GM12873 (cell line): ENCODE measurements at regions not wholly inside any gene's neighbourhood (a gene's known extent, or its start where the extent isn't known, plus 50 kb on each side); places are given as distances from the start of the nearest gene placed in this dataset.

Source experiments
- TF ChIP-seq, protein P1 (sequence below): IDR thresholded peaks from 2 replicates; pipeline ENCODE4 v1.5.1; 2012; ENCODE audit warnings: low read depth, mild to moderate bottlenecking, moderate library complexity, low read length, control low read depth; ENCODE audit not compliant: insufficient read depth; ENCODE audit errors: missing control alignments

DNA sequence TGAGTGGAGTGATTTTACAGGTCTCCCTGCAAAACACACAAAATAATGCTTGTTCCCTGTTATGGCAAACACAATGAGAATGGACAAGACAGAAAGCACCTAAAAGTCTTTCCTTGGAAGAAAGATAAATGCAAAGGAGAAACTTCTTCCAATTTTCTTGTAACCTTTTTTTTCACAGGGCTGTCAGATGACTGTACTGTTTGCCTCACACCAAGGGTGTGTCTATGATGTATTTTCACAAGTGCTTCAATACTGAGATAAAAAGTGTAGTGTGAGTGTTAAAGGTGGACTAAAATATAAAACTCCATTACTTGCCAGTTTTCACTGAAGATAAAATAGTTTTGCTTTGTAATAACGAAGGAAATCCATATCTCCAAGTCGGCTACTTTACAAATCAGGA is 194.5 kb downstream of the CENPW start:
- TF ChIP-seq, protein P1, sequence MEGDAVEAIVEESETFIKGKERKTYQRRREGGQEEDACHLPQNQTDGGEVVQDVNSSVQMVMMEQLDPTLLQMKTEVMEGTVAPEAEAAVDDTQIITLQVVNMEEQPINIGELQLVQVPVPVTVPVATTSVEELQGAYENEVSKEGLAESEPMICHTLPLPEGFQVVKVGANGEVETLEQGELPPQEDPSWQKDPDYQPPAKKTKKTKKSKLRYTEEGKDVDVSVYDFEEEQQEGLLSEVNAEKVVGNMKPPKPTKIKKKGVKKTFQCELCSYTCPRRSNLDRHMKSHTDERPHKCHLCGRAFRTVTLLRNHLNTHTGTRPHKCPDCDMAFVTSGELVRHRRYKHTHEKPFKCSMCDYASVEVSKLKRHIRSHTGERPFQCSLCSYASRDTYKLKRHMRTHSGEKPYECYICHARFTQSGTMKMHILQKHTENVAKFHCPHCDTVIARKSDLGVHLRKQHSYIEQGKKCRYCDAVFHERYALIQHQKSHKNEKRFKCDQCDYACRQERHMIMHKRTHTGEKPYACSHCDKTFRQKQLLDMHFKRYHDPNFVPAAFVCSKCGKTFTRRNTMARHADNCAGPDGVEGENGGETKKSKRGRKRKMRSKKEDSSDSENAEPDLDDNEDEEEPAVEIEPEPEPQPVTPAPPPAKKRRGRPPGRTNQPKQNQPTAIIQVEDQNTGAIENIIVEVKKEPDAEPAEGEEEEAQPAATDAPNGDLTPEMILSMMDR, result no peak

DNA sequence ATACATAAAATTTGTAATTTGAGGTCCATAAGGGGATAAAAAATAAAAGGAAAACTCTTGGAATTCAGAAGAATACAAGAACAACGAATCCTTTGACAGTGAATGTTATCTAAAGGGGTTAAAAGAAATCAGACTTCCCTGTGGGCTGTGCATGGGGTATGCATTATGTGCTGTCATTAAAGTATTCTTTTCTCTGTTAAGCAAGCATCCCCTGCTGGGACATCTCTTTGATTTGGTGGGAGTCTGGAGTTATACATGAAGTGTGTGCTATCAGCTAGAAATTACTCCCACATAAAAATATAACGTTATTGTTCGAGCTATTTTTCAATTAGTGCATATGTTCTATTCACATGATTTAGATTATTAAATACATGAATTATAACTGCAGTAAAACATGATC is 195.2 kb downstream of the CENPW start:
- TF ChIP-seq, protein P1, result no peak

DNA sequence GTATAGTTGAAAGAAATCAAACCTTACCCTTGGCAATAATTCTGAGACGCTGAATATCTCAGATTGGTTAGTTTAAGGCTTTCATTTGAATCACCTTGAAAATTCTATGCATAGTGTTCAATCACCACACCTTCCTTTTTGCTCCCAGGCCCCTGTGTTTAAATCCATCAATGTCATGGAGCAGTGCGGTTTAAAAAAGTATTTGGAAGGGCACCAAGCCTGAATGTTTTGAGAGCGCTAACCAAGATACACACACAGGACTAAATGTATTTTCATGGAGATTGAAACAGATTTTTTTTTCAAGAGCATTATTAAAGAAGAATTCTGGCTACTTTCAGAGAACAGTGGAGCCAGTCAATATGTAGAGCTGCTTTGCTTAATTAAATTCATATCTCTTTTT is 195.7 kb downstream of the CENPW start:
- TF ChIP-seq, protein P1, result no peak

DNA sequence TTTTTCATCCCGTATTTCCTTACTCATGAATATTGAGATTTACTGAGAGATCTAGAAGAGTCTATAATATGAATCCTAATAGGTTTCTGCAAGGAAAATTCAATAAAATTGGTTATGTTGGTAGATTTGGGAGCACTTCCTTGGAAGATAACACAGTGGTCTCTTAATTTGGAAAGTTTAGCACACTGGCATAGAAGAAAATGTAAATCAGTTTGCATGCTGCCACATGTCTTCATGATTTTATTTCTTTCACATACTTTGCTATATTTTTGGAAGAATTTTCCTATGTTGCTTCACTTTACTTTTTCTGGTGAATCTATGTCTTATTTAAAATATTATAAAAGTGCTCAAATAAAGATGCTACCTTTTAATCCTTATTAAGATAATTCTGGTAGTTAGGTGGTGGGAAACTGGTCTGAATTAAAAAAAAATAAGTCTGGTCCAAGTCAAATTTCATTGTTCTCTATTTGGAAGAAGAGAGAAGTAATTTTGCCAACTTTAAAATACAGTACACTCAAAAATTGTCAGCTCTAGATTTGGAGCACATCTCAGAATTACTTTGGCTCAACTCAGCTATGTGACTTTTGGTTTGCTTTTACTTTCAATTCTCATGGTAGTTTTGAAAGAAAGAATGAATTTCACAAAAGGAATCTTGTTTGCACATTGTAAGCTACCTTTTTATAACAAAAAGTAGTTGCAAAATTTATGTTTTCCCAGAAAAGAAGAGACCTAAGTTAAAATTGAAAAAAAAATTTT is 197.3 kb downstream of the CENPW start:
- TF ChIP-seq, protein P1, result no peak

DNA sequence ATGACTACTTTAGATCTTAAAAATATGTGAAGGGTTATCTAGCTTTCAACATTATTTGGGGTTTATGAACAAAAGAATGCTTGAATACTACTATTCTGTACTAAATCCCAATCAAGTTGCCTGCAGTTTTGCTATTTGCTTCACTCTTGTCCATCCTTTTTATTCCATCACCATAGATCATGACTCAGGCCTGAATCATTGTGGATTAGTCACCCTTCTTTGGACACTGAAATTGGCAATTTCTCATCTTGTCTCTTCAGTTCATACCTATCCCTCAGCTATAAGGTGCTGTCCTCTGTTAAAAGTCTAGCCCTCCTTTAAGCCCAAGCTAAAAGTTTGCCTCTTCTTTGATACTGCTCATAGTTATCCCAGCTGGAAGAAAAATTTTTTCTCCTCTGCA is 199.1 kb downstream of the CENPW start:
- TF ChIP-seq, protein P1, result no peak

DNA sequence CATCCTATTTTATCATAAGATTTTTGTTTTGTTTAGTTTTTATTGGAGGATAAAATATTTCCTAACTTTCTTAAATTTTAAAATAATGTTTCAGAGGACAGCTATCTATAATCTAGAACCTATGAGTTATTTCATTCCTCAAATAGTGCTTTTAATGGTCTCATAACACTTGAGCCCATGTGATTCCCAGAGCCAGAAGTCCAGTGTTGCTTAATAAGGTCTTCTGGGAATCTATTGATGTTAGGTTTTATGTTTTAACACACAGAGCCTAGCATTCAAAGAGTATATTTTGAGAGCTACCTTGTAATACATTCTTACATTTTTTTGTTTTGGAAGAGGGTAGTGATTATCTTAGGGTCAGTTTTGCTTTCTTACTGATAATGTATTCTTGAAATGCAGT is 200.2 kb downstream of the CENPW start:
- TF ChIP-seq, protein P1, result no peak

DNA sequence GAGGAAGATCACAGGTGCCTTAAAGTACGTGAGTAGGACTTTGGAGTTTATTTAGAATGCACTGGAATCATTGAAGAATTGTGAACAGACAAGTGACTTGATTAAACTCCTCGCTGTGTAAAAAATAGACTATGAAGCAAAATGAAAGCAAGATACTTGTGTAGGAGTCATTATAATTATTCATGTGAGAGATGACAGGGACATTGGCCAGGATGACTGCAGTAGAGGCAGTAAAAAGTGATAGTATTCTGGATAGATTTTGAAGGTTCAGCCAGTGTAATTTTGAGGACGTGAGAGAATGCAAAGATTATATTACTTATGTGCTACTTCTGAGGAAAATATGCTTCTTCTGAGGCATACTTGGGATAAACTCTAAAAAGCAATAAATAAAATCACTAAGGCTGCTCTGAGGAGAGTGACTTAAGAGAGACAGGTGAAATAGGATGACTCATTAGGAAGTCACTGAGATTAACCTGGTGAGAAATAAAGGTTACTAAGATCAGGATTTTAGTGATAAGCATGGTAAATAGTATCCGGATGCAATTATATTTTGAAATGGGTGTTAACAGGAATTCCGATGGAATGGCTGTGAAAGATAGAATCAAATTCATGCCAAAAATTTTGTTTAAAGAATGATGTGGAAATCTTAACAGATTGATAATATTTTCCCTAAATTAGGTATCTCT is 202.0 kb downstream of the CENPW start:
- TF ChIP-seq, protein P1, result no peak
